GM19395 (cell line): ENCODE measurements at regions not wholly inside any gene's neighbourhood (a gene's known extent, or its start where the extent isn't known, plus 50 kb on each side); places are given as distances from the start of the nearest gene placed in this dataset.
"Not testable (repeated sequence)": the region's sequence is repeated elsewhere in the genome, so short reads cannot be mapped to it uniquely, and the experiment has no call there.

Source experiments
- ATAC-seq: cut with Tn5 transposase; IDR thresholded peaks from one replicate; pipeline ENCODE4 v1.9.1; 2021; ENCODE audit warnings: mild to moderate bottlenecking, moderate library complexity; ENCODE audit not compliant: unreplicated experiment

- ATAC-seq, result no peak
Measured at GRCh38 chr10:65367706-65368105, 1558.1 kb upstream of the LRRTM3 start.

DNA sequence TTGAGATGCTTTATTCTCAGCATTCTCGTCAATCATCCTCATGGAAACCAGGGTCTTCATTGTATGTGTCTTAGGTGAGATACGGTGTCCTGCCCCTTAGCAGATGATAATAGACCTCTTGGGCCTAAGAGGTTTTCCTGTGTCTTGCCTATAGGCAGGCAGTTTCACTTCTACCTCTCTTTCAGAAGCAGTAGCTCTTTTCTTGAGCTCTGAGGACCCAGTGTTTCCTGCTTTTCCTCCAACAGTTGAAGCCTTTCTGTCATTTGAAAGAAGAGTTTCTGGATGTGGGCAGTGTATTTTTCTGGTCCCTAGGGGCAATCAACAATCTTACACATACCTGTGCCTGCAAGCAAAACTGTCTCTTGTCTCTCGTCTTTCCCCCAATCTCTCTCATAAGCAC is 1550.3 kb upstream of the LRRTM3 start:
- ATAC-seq, result no peak

GRCh38 chr10:65377687-65378086 is 1548.1 kb upstream of the LRRTM3 start:
- ATAC-seq, result no peak

DNA sequence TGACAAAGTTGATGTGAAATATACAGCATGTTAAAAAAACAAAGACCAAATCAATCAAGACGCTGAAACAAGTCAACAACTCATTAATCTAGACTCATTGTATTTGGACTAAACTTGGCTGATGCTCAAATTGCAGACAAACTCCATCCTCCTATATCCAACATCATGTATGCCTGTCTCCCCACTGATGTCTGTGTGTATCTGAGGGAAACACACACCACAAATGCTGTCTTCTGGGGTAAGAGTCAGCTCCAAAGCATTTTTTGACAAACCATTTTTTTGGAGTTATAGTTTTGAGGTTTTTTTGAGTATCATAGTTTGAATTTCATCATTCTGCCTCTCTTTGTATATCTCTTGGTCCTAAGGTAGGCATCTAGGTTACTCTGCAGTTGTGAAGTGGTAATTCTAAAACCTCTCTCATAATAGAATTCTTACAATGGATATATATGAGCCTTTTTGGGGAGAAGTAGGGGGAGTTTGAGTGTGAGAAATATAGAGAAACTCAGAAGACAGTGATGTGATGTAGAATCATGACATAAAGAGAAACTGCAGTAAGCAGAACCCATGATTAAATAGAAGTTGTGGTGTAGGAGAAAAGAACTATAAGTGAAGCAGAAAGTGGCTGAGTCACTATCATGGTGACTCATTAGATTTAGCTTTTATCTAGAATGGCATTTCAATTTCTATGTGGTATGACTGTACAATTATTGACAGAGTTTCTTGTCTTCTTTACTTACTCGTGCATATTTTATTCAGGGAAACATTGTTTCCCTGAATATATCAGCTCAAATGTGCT is 1531.1 kb upstream of the LRRTM3 start:
- no peak for ATAC-seq

- no peak for ATAC-seq
Measured at GRCh38 chr10:65395631-65396030, 1530.2 kb upstream of the LRRTM3 start.

- no peak for ATAC-seq
Measured at GRCh38 chr10:65396997-65397396, 1528.8 kb upstream of the LRRTM3 start.

- ATAC-seq, result no peak
Measured at GRCh38 chr10:65408401-65408800, 1517.4 kb upstream of the LRRTM3 start.

- no peak for ATAC-seq
Measured at GRCh38 chr10:65413001-65413400, 1512.8 kb upstream of the LRRTM3 start.

DNA sequence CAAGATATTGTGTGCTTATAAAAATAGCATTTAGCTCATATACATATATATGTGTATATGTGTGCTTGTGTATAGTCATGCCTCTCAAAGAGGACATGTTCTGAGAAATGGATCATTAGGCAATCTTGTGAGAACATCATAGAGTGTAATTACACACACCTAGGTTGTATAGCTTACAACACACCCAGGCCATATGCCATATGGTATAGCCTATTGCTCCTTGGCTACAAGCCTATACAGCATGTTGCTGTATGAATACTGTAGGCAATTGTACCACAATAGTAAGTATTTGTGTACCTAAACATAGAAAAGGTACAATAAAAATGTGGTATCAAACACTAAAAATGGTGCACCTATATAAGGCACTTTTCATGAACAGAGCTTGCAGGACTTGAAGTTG is 1510.5 kb upstream of the LRRTM3 start:
- no peak for ATAC-seq

DNA sequence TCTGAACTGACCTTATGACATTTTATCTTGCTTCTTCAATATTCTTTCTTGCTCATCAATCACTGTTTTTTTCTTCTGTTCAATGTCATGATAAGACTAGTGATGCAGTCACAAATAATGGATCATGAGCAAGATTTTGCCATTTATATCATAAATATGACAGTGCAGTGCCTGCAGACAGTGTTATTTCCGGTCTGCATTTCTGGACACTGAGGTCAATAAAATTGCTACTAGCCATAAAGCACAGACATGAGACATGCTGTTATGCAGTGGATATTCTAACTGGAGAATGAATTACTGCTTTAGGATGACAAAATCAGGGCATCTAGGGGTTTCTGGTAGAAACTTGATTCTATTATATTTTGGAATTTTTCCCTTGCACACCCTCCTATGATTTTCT is 1509.7 kb upstream of the LRRTM3 start:
- ATAC-seq, result no peak

- ATAC-seq, result no peak
Measured at GRCh38 chr10:65419629-65420028, 1506.2 kb upstream of the LRRTM3 start.

- no peak for ATAC-seq
Measured at GRCh38 chr10:65423043-65423442, 1502.8 kb upstream of the LRRTM3 start.

DNA sequence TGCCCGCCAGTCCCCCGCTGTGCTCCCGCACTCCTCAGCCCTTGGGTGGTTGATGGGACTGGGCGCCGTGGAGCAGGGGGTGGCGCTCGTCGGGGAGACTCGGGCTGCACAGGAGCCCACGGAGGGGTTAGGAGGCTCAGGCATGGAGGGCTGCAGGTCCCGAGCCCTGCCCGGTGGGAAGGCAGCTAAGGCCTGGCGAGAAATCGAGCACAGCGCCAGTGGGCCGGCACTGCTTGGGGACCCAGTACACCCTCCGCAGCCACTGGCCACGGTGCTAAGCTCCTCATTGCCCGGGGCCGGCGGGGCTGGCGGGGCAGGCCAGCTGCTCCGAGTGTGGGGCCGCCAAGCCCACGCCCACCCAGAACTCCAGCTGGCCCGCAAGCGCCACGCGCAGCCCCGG is 1496.5 kb upstream of the LRRTM3 start:
- ATAC-seq, result not testable (repeated sequence)

DNA sequence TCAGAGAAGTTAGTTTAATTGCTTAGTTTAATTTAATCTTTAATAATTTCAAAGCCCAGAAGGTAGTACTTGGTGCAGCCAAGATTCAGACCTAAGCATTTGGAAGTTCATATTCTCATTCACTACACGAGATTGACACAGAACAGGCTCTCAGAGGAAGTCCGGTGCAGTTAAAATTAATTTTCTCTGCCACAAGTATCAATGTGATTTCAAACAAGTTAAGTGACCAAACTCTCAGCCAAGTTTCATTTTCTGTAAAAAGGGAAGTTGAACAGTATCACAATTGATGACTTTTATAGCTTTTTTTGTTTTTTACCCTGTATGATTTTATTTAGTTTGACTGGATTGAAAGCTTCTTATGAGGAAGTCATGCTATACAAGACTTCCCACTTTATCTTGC is 1494.9 kb upstream of the LRRTM3 start:
- no peak for ATAC-seq

DNA sequence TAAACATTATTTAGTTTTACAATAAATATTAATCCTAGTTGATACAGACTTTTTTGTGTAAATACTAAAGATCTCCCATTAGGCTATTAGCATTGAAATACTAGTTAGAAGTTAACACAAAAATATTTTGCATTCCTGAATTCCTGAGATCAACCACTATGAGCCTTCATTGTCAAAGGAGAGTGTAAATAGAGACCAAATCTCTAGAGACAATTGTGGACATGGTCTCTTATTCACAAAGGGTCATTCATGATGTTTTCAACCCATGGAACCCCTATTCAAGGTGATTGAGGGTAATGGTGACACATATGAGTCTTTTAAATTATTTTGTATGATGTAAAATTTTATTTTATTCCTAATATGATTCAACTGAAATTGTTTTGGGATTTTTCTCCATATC is 1454.8 kb upstream of the LRRTM3 start:
- no peak for ATAC-seq

GRCh38 chr10:65482848-65483247 is 1443.0 kb upstream of the LRRTM3 start:
- ATAC-seq, result no peak

DNA sequence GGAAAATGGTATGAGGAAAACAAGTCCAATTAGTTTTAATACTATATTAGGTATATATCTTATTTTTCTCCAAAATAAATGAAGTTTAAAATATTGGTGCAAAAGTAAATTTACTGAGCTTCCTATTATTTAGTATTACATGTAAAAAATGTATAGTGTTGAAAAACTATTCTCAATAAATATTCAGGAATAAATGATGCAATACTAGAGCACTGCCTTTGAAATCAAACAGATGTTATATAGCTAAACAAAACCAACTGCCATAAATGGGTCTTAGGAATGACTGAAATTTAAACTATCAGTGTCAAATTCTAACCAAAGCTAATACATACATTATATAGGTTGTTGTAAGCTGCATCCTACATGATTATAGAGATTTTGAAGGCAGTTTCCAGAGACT is 1434.0 kb upstream of the LRRTM3 start:
- no peak for ATAC-seq

GRCh38 chr10:65496541-65496940 is 1429.3 kb upstream of the LRRTM3 start:
- no peak for ATAC-seq

DNA sequence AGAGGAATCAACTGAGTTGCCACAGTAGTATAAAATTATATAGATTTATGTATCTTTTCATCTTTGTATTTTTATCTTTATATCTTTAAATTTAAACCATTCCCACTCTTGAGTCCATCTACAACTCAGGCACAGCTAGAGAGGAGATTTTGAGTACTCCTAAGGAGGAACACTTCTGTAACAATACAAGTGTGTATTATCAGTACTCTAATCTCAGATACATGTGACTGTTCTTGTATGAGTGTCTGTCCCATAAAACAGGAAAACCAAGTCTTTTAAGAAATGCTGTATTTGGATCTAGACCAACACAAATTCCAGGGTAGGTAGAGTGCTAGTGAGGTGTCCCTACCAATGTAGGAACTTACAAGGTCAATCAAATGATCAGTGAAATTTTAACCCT is 1428.0 kb upstream of the LRRTM3 start:
- no peak for ATAC-seq

- no peak for ATAC-seq
Measured at GRCh38 chr10:65500716-65501115, 1425.1 kb upstream of the LRRTM3 start.

DNA sequence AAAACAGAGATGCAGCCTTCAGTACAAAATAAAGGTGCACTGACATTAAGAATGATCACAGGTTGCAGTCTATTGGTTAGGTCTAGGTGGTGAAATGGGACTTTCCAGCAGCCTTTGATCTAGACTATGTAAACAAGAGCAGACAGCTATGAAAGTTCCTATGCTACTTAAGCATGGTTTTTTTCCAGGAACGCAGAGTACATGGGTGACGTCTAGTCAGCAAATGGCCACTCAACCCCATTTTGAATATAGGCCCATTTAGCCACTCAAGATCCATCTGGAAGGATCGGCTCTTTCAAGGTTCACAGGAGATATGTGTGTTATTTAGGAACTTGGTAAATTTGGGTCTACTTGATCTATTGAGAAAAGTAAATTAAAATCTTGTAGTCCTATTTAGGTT is 1424.6 kb upstream of the LRRTM3 start:
- peak; percentile 70 for ATAC-seq

- ATAC-seq, result no peak
Measured at GRCh38 chr10:65518379-65518778, 1407.5 kb upstream of the LRRTM3 start.

GRCh38 chr10:65528986-65529385 is 1396.8 kb upstream of the LRRTM3 start:
- no peak for ATAC-seq
